Mammary epithelial cell (primary cell): ENCODE measurements at regions not wholly inside any gene's neighbourhood (a gene's known extent, or its start where the extent isn't known, plus 50 kb on each side); places are given as distances from the start of the nearest gene placed in this dataset.

Source experiments
- CTCF ChIP-seq, 2 donors: IDR thresholded peaks in 1 of 2; conservative IDR thresholded peaks in 1 of 2; 2 replicates each; pipeline ENCODE4 v1.5.1; 2011 to 2012; ENCODE audit warnings: inconsistent platforms in 2 of 2, low read length in 2 of 2, mild to moderate bottlenecking in 2 of 2, control low read depth in 1 of 2, low read depth in 1 of 2; ENCODE audit not compliant: insufficient read depth in 1 of 2; ENCODE audit errors: extremely low read depth in 1 of 2
- EZH2 ChIP-seq: IDR thresholded peaks from 2 replicates; pipeline ENCODE4 v1.6.1; 2012; ENCODE audit warnings: low read length, inconsistent platforms, borderline replicate concordance

- no peak for TF ChIP-seq CTCF (conservative IDR thresholded peaks at IDR 0.05 in 1 of 2, IDR thresholded peaks at IDR 0.05 in 1 of 2; ENCODE audit: extremely low read depth in 1 of 2, insufficient read depth in 1 of 2, low read depth in 1 of 2, low read length in 2 of 2)
- no peak for TF ChIP-seq EZH2
Observed at GRCh38 chr2:192245329-192245728, 50.6 kb upstream of the TMEFF2 start.
